A673 (cell line): ENCODE measurements at regions not wholly inside any gene's neighbourhood (a gene's known extent, or its start where the extent isn't known, plus 50 kb on each side); places are given as distances from the start of the nearest gene placed in this dataset.
"Not testable (repeated sequence)": the region's sequence is repeated elsewhere in the genome, so short reads cannot be mapped to it uniquely, and the experiment has no call there.

ENCODE experiments used
- BruUV-seq: library from RNA; stranded (reverse); fragments of 400-500 nt; replicated peaks from 2 replicates; lab custom pipeline; 2021; lab: Mats Ljungman, UMichigan
- CTCF ChIA-PET: fragments of 300-600 bp; sonication (Branson Sonifier 250); formaldehyde crosslinking; loops from one replicate; lab custom pipeline; 2022; ENCODE audit warnings: antibody characterized with exemption; lab: Charles Lee
- POLR2A ChIA-PET: fragments of 300-600 bp; sonication (Branson Sonifier 250); formaldehyde crosslinking; loops from one replicate; lab custom pipeline; 2022; ENCODE audit warnings: antibody characterized with exemption; ENCODE audit not compliant: low non-redundant PET; lab: Charles Lee
- DNase-seq: peaks from one replicate; pipeline ENCODE4 v3.0.0-alpha.2; 2015; ENCODE audit warnings: low spot score
- H3K27ac ChIP-seq: fragments of 200-600 bp; sonication (generic); 2 replicates; pipeline ENCODE4 v1.5.1; 2016; ENCODE audit warnings: mixed run types, low read depth, mild to moderate bottlenecking, mixed read lengths, antibody characterized with exemption, low read length; ENCODE audit not compliant: poor library complexity, severe bottlenecking
- H3K27me3 ChIP-seq: fragments of 200-600 bp; sonication (generic); replicated peaks from 2 replicates; pipeline ENCODE4 v1.6.1; 2017; ENCODE audit warnings: mixed run types, low read depth, mild to moderate bottlenecking, mixed read lengths, antibody characterized with exemption, low read length; ENCODE audit not compliant: insufficient read depth, poor library complexity
- H3K36me3 ChIP-seq: fragments of 200-600 bp; sonication (generic); 2 replicates; pipeline ENCODE4 v1.6.1; 2016; ENCODE audit warnings: mixed run types, mild to moderate bottlenecking, mixed read lengths, antibody characterized with exemption, low read length; ENCODE audit not compliant: insufficient read depth, poor library complexity, severe bottlenecking
- H3K4me1 ChIP-seq: fragments of 200-600 bp; sonication (generic); 2 replicates; pipeline ENCODE4 v1.6.1; 2017; ENCODE audit warnings: mixed run types, mild to moderate bottlenecking, mixed read lengths, antibody characterized with exemption, low read length; ENCODE audit not compliant: insufficient read depth, poor library complexity, severe bottlenecking
- H3K4me3 ChIP-seq: fragments of 200-600 bp; sonication (generic); 2 replicates; pipeline ENCODE4 v1.5.1; 2016; ENCODE audit warnings: low read depth, mixed run types, mild to moderate bottlenecking, mixed read lengths, low read length; ENCODE audit not compliant: poor library complexity, severe bottlenecking
- H3K9me3 ChIP-seq: fragments of 200-600 bp; sonication (generic); 2 replicates; pipeline ENCODE4 v1.6.1; 2016; ENCODE audit warnings: mixed run types, low read depth, mild to moderate bottlenecking, mixed read lengths, antibody characterized with exemption, low read length; ENCODE audit not compliant: poor library complexity, severe bottlenecking
- CTCF ChIP-seq: fragments of 300-800, 200-600 bp; sonication (generic); conservative IDR thresholded peaks from 2 replicates; pipeline ENCODE4 v1.5.1; 2017; ENCODE audit warnings: low read depth, mild to moderate bottlenecking, antibody characterized with exemption, low read length, moderate library complexity, mixed read lengths
- EZH2 ChIP-seq: fragments of 200-600 bp; sonication (generic); IDR thresholded peaks from 2 replicates; pipeline ENCODE4 v1.6.1; 2017; ENCODE audit warnings: borderline replicate concordance, low read depth, mild to moderate bottlenecking, mixed read lengths, antibody characterized with exemption, low read length; ENCODE audit not compliant: poor library complexity, severe bottlenecking
- intact Hi-C: fragments of 100-400 bp; cut with micrococcal nuclease; formaldehyde crosslinking; loops from one replicate; pipeline ENCODE4 v1.10.0; 2022; ENCODE audit not compliant: unreplicated experiment

GRCh38 chr22:11611876-11612275 is 3916.1 kb upstream of the OR11H1 start:
- H3K27me3 ChIP-seq, POLR2A ChIA-PET, CTCF ChIA-PET, H3K4me3 ChIP-seq, intact Hi-C loops, H3K27ac ChIP-seq, BruUV-seq, H3K4me1 ChIP-seq, H3K36me3 ChIP-seq, DNase-seq: not testable (repeated sequence)
- peaks cover 43% of the 10 kb centered on the region for H3K9me3 ChIP-seq

- POLR2A ChIA-PET = not testable (repeated sequence)
Observed at GRCh38 chr22:11613081-11613897, 3914.7 kb upstream of the OR11H1 start.

GRCh38 chr22:11613898-11614755 is 3913.9 kb upstream of the OR11H1 start:
- H3K9me3 ChIP-seq = peaks cover 54% of the 10 kb centered on the region
- ChIA-PET CTCF (no interaction called here), POLR2A (no interaction called here)

More at GRCh38 chr22:11613081-11613897, 3914.7 kb upstream of the OR11H1 start:
- H3K4me3 ChIP-seq, H3K27ac ChIP-seq, BruUV-seq, H3K27me3 ChIP-seq, H3K36me3 ChIP-seq, H3K4me1 ChIP-seq, CTCF ChIA-PET, intact Hi-C loops, DNase-seq: not testable (repeated sequence)
- H3K9me3 ChIP-seq = peaks cover 54% of the 10 kb centered on the region

GRCh38 chr22:11614798-11615433 is 3913.1 kb upstream of the OR11H1 start:
- H3K36me3 ChIP-seq, BruUV-seq, intact Hi-C loops, H3K4me3 ChIP-seq, POLR2A ChIA-PET, DNase-seq, H3K27ac ChIP-seq, H3K4me1 ChIP-seq, H3K27me3 ChIP-seq, CTCF ChIA-PET: not testable (repeated sequence)
- H3K9me3 ChIP-seq = peaks cover 59% of the 10 kb centered on the region

More at GRCh38 chr22:11613898-11614755, 3913.9 kb upstream of the OR11H1 start:
- intact Hi-C loops = no loop called here
- no peaks in the 10 kb centered on the region for H3K27me3 ChIP-seq
- no peaks in the 10 kb centered on the region for H3K36me3 ChIP-seq
- DNase-seq = no peak
- BruUV-seq = no TSS peak
- no peaks in the 10 kb centered on the region for H3K4me1 ChIP-seq
- no peak overlapping the region for H3K27ac ChIP-seq
- TF ChIP-seq EZH2 (no peak), CTCF (no peak)
- no peak overlapping the region for H3K4me3 ChIP-seq
